ENCODE measurements at regions not wholly inside any gene's neighbourhood (a gene's known extent, or its start where the extent isn't known, plus 50 kb on each side); places are given as distances from the start of the nearest gene placed in this dataset.
"Not testable (repeated sequence)": the region's sequence is repeated elsewhere in the genome, so short reads cannot be mapped to it uniquely, and the experiment has no call there.

- H3K4me3 ChIP-seq (ENCODE audit: low read length) = no peak overlapping the region
- DNase-seq (ENCODE audit: low read depth) = no peak
- TF ChIP-seq CTCF (IDR thresholded peaks at IDR 0.05; ENCODE audit: insufficient read depth, low read depth, low read length, missing control alignments) = no peak
Observed at GRCh38 chr7:152911922-152912321, 152.4 kb downstream of the ACTR3B start.

GRCh38 chr7:152912511-152912910 lies 153.0 kb downstream of the ACTR3B start:
- DNase-seq (ENCODE audit: low read depth) = no peak
- no peak for TF ChIP-seq CTCF (IDR thresholded peaks at IDR 0.05; ENCODE audit: insufficient read depth, low read depth, low read length, missing control alignments)
- no peak overlapping the region for H3K4me3 ChIP-seq (ENCODE audit: low read length)

- TF ChIP-seq CTCF (IDR thresholded peaks at IDR 0.05; ENCODE audit: insufficient read depth, low read depth, low read length, missing control alignments) = no peak
- DNase-seq (ENCODE audit: low read depth) = no peak
- no peak overlapping the region for H3K4me3 ChIP-seq (ENCODE audit: low read length)
Observed at GRCh38 chr7:152913492-152913891, 153.9 kb downstream of the ACTR3B start.

GRCh38 chr7:152914014-152914844 lies 154.7 kb downstream of the ACTR3B start:
- no peak overlapping the region for H3K4me3 ChIP-seq (ENCODE audit: low read length)
- TF ChIP-seq CTCF (IDR thresholded peaks at IDR 0.05; ENCODE audit: insufficient read depth, low read depth, low read length, missing control alignments) = no peak
- DNase-seq (ENCODE audit: low read depth) = no peak

- DNase-seq (ENCODE audit: low read depth); H3K4me3 ChIP-seq (ENCODE audit: low read length): not testable (repeated sequence)
Observed at GRCh38 chr7:152914845-152915102, 155.2 kb downstream of the ACTR3B start.

- DNase-seq (ENCODE audit: low read depth) = no peak
- no peak for TF ChIP-seq CTCF (IDR thresholded peaks at IDR 0.05; ENCODE audit: insufficient read depth, low read depth, low read length, missing control alignments)
- no peak overlapping the region for H3K4me3 ChIP-seq (ENCODE audit: low read length)
Observed at GRCh38 chr7:152922318-152923081, 162.9 kb downstream of the ACTR3B start.

GRCh38 chr7:152923711-152924110 lies 164.2 kb downstream of the ACTR3B start:
- no peak for TF ChIP-seq CTCF (IDR thresholded peaks at IDR 0.05; ENCODE audit: insufficient read depth, low read depth, low read length, missing control alignments)
- DNase-seq (ENCODE audit: low read depth) = no peak
- no peak overlapping the region for H3K4me3 ChIP-seq (ENCODE audit: low read length)

Data from epithelial cell of esophagus (primary cell).